Right ventricle myocardium superior (tissue), 1 donor: ENCODE measurements at regions not wholly inside any gene's neighbourhood (a gene's known extent, or its start where the extent isn't known, plus 50 kb on each side); places are given as distances from the start of the nearest gene placed in this dataset.
"Not testable (repeated sequence)": the region's sequence is repeated elsewhere in the genome, so short reads cannot be mapped to it uniquely, and the experiment has no call there.

Experiments
- ATAC-seq: fragments of 200-7000 bp; cut with Tn5 transposase; one replicate; pipeline ENCODE4 v1.9.1; 2020; ENCODE audit warnings: mild to moderate bottlenecking; ENCODE audit not compliant: poor library complexity
- DNase-seq: peaks from one replicate; pipeline ENCODE4 v3.0.0-alpha.2; 2020
- intact Hi-C: fragments of 100-400 bp; cut with DNase I; formaldehyde crosslinking; loops from one replicate; pipeline ENCODE4 v1.11.2; 2022
- donor health status: DM: no; HTN: yes; CAD: no; lungs with severe emphysema.

DNA sequence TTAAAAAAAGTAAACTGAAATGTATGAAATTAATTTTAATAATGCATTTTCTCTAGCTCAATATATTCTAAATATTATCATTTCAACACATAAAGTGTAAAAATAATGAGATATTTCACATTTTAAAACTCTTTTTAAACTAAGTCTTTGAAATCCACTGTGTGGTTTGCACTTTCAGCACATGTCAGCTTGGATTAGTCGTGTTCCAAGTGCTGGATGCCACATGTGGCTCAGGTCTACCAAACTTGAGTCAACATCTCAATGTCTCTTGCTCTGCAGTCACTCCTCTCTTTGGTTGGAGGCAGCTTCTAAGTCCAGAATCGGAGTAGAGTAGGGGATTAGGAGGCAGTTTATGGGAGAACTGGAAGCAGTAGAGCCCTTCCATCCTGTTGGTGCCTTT lies 173.7 kb upstream of the ANKRD55 start:
- DNase-seq = no peak
- ATAC-seq = no peak

DNA sequence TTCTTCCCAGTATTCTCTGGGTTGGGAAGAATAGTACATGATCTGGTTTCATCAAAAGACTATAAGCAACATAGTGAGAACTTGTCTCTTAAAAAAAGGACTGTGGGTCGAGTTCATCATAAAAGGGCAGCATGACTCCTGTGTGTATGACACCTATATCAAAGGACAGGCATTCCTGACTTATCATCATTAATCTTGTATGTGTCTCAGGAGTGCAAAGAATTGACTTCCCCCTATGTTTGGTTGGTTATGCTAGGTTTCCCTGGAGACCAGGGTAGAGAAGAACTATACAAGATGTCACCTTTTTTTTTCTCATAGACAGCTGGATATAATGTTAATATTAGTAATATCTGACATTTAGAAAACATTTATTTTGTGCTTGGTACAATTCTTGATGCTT lies 173.1 kb upstream of the ANKRD55 start:
- intact Hi-C loops = no loop called here
- ATAC-seq (no peak), DNase-seq (no peak)

More for the DNA sequence above, 173.7 kb upstream of the ANKRD55 start:
- intact Hi-C loops = no loop called here

DNA sequence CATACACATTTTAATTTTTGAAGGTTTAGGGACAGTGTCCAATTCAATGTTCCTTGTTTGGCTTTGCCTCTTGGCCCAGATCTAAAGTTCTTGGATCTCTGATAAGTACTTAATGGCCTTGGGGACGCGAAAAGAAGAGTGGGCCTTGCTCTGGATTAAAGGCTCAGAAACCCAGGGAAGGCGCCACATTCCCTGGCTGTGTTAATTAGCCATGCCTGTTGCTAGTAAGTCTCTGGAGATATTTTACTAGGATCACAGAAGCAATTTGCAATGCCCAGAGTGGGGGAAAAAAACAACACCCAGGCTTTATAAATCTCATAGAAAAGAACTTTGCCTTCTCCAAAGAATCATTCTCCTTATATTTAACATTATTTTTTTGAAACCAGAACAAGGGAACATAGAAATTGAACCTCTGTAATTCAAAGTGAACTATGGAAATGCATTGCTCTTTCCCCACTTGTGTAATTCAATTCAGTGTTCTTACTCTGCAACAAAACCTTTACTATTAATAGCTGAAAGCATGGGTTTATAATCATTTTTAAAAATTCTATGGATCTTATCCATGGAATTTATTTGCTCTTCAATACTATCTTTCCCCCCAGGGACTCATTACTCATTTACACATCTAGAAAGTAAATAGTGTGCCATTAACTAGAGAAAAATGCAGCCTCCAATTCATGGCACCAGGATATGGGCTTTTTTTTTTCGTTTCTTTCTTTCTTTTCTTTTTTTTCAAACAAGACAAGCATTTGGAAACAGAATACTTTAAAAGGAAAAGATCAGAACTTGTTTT lies 172.2 kb upstream of the ANKRD55 start:
- ATAC-seq = no peak
- intact Hi-C loops = no loop called here
- no peak for DNase-seq

DNA sequence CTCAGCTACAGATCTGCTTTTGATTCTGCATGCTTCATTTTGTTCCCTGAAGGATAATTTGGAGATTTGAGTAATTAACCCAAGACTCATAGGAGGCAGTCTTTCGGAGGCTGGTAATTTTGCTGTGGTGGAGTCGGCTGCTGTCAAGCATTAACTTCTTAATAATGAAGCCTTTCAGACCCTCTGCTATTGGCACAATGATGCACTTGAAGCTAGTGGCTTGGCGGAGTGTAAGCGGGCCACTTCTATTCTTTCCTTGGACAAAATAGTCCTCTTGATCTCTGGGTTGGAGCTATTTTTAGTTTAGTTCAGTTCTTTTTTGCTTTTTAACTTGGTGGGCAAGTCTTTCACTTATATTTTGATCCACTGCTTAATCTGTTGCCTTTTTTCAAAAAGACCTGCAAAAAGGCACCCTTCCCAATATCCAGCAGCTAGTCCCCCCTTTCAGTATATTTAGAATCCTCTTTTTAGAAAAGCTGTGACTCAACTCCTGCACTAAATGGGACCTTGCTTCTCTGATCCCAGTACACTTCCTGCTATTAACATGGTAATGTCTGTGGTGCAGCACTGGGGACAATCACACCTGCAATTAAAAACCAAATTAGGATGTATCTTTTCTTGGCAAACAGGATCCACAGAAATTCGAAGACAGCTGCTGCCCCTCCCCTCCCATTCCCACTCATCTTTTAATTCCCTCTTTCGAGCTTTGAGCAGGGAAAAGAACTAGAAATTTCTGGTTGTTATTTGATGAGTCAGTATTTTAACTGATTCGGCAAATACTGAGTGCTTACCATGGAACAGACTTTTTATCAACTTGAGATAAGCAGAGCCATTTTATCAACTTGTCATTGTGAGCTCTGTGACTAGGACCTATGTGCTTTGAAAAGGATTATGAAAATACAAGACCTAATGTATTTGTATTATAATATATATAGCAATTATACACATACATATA lies 169.4 kb upstream of the ANKRD55 start:
- intact Hi-C loops = no loop called here
- ATAC-seq = no peak
- DNase-seq = no peak

DNA sequence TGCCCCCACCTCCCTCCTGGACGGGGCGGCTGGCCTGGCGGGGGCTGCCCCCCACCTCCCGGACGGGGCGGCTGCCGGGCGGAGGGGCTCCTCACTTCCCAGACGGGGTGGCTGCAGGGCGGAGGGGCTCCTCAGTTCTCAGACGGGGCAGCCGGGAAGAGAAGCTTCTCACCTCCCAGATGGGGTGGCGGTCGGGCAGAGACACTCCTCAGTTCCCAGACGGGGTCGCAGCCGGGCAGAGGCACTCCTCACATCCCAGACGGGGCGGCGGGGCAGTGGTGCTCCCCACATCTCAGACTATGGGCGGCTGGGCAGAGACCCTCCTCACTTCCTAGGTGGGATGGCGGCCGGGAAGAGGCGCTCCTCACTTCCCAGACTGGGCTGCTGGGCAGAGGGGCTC lies 164.7 kb upstream of the ANKRD55 start:
- DNase-seq, ATAC-seq, intact Hi-C loops: not testable (repeated sequence)

DNA sequence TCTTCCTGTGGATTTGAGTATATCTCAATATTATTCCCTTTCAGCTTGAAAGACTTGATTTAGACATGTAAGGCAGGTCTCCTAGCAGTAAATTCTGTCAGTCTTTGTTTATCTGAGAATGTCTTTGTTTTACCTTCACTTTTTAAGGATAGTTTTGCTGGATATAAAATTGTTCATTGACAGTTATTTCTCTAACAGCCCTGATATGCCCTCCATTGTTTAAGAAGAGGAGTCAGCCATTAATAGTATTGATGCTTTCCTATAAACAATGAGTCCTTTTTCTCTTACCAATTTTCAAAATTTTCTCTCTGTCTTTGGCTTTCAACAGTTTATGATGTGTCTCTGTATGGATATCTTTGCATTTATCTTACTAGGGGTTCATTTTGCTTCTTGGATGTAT lies 163.5 kb upstream of the ANKRD55 start:
- no peak for DNase-seq
- ATAC-seq = no peak
- intact Hi-C loops = no loop called here

DNA sequence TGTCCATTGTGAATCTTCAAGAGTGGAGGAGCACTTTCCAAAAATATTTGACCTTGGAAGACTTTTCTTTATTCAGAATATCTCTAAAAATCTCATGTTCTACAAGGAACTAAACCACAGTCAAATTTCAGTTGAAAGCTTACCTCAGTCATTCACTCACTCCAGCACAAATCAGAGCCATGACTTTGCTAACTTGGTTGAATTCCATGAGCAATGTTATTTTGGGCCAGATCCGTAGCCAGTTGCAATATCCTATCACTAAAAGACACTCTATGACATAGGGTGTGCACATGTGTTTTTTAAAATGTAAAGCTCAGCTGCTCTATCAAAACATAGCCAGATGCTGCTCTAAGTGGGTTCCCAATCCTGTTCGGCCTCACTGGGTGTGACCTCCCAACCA lies 156.1 kb upstream of the ANKRD55 start:
- intact Hi-C loops = no loop called here
- ATAC-seq = no peak
- no peak for DNase-seq

DNA sequence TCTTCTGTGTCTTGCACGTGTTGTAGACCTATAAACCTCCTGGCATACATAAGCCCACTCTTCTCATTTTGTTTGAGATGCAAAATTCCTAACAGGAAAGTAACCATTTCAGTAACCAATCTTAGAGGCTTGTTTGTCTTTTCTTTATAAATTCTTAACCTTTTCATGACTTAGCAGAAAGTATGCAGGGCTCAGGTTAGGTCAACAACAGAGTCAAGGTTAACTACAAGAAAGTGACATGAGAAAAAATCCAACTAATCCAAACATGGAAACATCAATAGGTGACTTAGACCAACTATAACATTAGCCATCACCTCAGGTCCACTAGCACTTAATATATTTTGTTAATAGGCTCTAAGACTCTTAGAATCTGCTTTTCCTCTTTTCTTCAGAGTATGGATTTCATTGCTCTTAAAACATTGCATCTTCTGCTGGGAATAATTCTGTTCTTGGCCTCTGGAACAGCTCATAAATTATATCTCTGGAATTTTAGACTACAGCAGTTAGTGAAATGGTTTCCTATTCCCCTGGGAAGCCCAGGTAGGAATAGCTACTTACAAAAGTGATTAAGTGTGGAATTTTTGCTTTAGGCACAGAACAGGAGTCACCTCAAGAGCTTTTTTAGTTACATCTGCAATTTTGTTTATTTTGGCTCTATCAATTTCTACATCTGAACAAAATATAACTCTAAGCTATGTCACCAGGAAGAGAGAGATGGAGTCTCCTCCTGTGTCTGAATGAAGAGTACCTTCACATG lies 155.3 kb upstream of the ANKRD55 start:
- intact Hi-C loops = no loop called here
- DNase-seq (no peak), ATAC-seq (no peak)

DNA sequence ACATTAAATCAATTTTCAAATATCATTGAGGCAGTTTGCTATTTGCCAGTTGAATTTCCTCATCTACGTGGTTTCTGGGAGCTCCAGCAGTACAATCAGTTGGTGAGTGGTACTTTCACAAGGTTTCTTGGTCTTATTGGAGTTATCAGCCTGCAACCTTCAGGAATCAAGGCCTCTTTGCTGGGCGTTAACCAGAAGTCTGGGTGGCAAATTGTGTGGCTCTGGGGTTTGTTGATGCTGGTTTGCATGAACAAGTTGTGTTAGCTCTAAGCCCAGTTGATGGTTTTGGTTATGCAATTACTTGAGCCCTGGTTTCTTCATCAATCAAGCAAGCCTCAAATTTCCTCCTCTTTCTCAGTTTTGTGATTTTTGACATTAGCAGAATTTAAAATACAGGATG lies 152.9 kb upstream of the ANKRD55 start:
- intact Hi-C loops = no loop called here
- ATAC-seq (no peak), DNase-seq (no peak)

DNA sequence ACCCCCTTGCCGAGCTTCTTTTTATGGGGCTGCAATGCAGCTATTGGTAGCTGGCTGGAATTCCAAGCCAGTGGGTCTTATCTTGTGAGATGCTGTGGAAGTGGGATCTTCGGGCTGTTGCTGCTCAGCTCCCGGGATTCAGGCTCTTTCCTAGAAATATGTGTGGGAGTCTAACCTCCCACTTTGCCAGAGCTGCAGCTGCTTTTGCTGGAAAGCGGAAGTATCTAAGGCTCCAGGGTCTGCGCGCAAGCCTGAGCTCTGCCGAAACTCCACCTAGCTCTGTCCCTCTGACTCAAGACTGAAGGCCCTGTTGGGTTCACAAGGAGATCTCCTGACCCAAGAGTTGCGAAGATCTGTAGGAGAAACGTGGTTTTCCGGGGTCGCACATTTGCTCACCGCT lies 151.1 kb upstream of the ANKRD55 start:
- intact Hi-C loops = no loop called here
- ATAC-seq (no peak), DNase-seq (no peak)

DNA sequence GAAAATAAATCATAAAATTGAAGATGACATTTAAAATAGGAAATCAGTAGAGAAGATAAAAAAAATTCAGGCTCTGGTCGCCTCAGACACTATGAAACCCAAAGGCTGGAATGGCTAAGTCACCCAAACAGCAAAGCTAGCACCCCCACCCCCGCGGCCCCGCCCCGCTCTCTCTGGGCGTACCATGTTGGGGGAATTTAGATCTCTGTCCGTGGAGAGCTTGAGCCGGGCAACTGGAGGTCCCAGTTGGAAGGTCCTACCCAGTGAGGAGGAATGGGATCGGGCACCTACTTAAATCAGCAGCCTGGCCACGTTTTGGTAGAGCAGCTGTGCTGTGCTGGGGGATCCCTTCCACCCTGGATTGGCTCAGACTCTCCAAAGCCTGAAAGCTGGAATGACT lies 150.6 kb upstream of the ANKRD55 start:
- intact Hi-C loops = no loop called here
- DNase-seq (no peak), ATAC-seq (no peak)

DNA sequence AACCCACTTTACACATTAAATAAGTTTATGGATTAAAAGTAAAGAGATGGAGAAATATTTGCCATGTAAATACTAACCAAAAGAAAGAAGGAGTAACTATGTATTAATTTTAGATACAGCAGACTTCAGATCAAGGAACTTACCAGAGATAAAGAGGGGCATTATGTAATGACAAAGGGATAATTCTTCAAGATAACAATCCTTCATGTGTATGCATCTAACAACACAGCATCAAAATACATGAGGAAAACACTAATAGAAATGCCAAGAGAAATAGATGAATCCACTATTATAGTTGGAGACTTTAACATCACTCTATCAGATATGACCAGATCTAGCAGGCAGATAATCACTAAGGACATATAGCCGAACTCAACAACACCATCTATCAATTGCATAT lies 149.8 kb upstream of the ANKRD55 start:
- intact Hi-C loops = no loop called here
- no peak for ATAC-seq
- DNase-seq = no peak

DNA sequence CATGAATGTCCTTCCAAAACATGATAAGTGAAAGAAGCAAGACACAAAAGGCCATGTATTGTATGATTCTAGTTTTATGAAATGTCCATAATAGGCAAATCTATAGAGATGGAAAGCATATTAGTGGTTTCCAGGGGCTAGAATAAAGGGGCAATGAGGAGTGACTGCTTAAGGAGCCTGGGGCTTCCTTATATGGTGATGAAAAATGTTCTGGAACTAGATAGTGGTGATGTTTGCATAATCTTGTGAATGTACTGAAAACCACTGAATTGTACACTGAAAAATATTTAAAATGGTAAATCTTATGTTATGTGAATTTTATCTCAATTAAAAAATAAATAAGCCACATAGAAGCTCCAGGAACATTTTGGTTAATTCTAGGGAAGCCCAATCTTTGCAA lies 144.4 kb upstream of the ANKRD55 start:
- intact Hi-C loops = no loop called here
- ATAC-seq = no peak
- no peak for DNase-seq

DNA sequence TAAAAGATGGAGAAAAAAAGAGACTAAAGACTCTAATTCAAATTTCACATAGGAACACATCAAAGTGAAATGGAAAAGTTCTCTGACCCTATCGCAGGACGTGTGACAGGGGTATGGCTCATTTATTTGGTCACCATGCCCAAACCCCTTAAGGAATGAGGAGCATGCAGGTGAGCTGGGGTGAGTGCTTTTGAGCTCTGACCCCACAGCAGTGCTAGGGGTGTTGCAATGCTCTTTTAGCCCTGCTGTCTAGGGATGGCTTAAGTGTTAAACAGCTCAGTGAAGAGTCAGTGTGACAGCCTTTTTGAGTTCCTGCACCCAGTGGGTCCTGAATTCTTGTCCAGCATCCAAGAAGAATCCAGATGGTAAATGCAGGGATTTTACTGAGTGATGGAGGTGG lies 143.0 kb upstream of the ANKRD55 start:
- intact Hi-C loops = no loop called here
- no peak for DNase-seq
- no peak for ATAC-seq

DNA sequence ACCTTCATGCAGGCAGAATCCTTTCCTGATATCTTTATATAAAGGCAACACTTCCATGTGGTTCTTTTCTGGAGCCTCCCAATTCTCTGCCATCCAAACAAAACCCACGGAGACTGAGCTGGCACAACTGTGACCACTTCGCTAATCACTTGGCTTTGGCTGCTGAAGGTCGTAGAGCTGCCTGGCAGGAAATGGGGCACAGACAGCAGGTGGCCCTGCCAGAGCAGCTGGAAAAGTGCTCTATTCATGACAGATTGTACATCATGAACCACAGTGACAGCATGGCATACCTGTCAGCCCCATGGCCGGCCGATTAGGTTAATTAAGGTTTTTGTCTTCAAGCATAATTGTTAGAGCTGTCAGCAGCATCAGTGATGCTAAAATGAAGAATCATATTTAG lies 141.9 kb upstream of the ANKRD55 start:
- intact Hi-C loops = no loop called here
- DNase-seq = peak; percentile 67
- ATAC-seq = peak; percentile 98

DNA sequence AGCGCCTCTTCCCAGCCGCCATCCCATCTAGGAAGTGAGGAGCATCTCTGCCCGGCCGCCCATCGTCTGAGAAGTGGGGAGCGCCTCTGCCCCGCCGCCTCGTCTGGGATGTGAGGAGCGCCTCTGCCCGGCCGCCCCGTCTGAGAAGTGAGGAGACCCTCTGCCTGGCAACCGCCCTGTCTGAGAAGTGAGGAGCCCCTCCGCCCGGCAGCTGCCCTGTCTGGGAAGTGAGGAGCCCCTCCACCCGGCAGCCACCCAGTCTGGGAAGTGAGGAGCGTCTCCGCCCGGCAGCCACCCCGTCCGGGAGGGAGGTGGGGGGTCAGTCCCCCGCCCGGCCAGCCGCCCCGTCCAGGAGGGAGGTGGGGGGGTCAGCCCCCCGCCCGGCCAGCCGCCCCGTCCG lies 139.4 kb upstream of the ANKRD55 start:
- intact Hi-C loops, ATAC-seq, DNase-seq: not testable (repeated sequence)

DNA sequence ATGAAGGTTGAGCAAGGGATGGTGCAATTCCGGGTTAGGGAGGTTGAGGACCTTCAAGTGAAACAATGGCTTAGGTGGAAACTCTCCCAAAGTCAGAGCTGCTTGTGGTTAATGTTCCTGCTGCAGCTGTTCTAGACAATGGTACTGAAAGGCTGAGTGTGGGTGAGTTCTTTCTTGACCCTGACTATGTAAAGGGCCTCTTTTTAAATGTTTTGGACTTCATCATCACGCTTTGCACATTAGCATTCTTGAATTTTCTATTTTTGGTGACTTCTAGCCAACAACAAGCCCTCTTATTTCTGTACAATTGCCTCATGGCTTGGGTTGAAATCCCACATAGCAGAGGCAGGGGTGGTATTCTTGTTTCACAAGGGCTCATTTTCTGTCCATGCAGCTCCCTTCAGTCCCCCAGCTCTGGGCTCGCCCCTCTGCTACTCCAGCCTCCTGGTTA lies 136.3 kb upstream of the ANKRD55 start:
- intact Hi-C loops = no loop called here
- DNase-seq = no peak
- no peak for ATAC-seq

DNA sequence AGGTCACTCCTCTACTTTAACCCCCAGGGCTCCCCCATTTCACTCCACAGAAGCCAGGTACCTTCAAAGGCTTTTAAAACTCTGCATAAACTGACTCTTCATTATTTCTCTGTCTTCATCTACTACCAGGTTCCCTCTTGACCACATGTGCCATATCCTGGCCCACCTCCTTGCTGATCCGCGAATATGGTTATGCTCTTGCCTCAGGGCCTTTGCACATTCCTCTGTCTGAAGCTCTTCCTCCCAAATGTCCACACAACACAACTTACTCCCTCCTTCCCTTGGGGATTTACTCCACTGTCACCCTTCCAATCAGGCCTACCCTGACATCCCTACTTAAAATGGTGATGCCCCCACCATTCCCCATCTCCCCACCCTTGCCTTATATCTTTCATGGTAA lies 134.6 kb upstream of the ANKRD55 start:
- intact Hi-C loops = no loop called here
- no peak for ATAC-seq

DNA sequence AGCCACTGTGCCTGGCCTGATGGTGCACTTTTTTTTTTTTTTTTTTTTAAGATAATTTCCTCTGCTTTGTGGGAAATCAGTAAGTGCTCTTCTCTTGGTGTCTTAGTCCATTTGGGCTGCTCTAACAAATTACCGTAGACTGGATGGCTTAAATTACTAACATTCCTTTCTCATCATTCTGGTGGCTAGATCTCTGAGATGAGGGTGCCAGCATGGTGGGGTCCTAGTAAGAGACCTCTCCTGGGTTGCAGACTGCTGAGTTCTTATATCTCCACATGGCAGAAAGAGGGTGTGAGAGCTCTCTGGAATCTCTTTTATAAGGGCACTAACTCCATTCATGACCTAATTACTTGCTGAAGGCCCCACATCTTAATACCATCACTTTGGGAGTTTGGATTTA lies 133.9 kb upstream of the ANKRD55 start:
- ATAC-seq (no peak), DNase-seq (no peak)
- intact Hi-C loops = no loop called here

More for the DNA sequence above, 134.6 kb upstream of the ANKRD55 start:
- DNase-seq = no peak
